Thymus (tissue), 11 donors: ENCODE measurements at regions not wholly inside any gene's neighbourhood (a gene's known extent, or its start where the extent isn't known, plus 50 kb on each side); places are given as distances from the start of the nearest gene placed in this dataset.
"Not testable (repeated sequence)": the region's sequence is repeated elsewhere in the genome, so short reads cannot be mapped to it uniquely, and the experiment has no call there.

Source experiments
- DNase-seq, 9 donors: peaks; one replicate each; pipeline ENCODE4 v3.0.0-alpha.2; 2013; ENCODE audit warnings: low spot score in 9 of 9, low read depth in 6 of 9, missing footprints in 1 of 9
- H3K27ac ChIP-seq, 2 donors: one replicate each; pipeline ENCODE4 v1.5.1; 2013; ENCODE audit warnings: control low read depth in 1 of 2, low read depth in 1 of 2, low read length in 1 of 2, mild to moderate bottlenecking in 1 of 2, moderate library complexity in 1 of 2
- H3K27me3 ChIP-seq, 2 donors: one replicate each; pipeline ENCODE4 v1.5.1; 2013; ENCODE audit warnings: low read length in 1 of 2; ENCODE audit not compliant: control insufficient read depth in 2 of 2, insufficient read depth in 1 of 2
- H3K36me3 ChIP-seq, 2 donors: one replicate each; pipeline ENCODE4 v1.5.1; 2013; ENCODE audit warnings: low read length in 1 of 2, mild to moderate bottlenecking in 1 of 2, moderate library complexity in 1 of 2; ENCODE audit not compliant: control insufficient read depth in 2 of 2, insufficient read depth in 2 of 2
- H3K4me1 ChIP-seq, 2 donors: one replicate each; pipeline ENCODE4 v1.5.1; 2013; ENCODE audit warnings: low read length in 2 of 2; ENCODE audit not compliant: control insufficient read depth in 2 of 2, insufficient read depth in 2 of 2
- H3K4me3 ChIP-seq, 2 donors: one replicate each; pipeline ENCODE4 v1.5.1; 2013; ENCODE audit warnings: low read length in 2 of 2, control low read depth in 1 of 2, mild to moderate bottlenecking in 1 of 2
- H3K9me3 ChIP-seq, 2 donors: one replicate each; pipeline ENCODE4 v1.5.1; 2013; ENCODE audit warnings: low read length in 1 of 2, mild to moderate bottlenecking in 1 of 2; ENCODE audit not compliant: control insufficient read depth in 2 of 2, insufficient read depth in 1 of 2
- WGBS: extraction: QIAGEN DNeasy Blood & Tissue Kit; methylation state at CpG from one replicate; pipeline ENCODE4 v1.1.7; 2013; 5-methylcytosine and 5-hydroxymethylcytosine counted together
- donor health status: healthy.

DNA sequence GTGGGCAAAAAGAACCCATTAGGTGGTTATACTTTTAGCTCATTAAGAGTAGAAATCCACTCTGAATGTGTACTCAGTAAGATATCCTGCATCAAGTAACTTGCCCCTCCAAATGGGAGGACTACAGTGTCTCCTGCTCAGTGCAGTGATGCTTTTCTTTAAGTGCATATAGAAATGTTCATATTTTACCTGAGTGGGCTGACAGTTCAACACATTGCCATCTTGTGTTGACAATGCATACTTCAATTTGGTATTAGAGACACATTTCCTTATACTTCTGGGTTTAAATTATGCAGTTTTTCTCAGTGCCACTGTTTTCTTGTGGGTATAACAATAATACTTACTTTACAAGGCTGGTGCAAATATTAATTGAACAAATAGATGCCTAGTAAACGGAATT lies 318.6 kb upstream of the TMPRSS15 start:
- H3K4me1 ChIP-seq = no peaks in the 10 kb centered on the region
- no peaks in the 10 kb centered on the region for H3K9me3 ChIP-seq
- no peaks in the 10 kb centered on the region for H3K36me3 ChIP-seq
- H3K27ac ChIP-seq = no peak overlapping the region
- no peak for DNase-seq
- H3K4me3 ChIP-seq = no peak overlapping the region
- H3K27me3 ChIP-seq = no peaks in the 10 kb centered on the region
- 91% methylated on average over 1 of the region's 1 CpG for WGBS

DNA sequence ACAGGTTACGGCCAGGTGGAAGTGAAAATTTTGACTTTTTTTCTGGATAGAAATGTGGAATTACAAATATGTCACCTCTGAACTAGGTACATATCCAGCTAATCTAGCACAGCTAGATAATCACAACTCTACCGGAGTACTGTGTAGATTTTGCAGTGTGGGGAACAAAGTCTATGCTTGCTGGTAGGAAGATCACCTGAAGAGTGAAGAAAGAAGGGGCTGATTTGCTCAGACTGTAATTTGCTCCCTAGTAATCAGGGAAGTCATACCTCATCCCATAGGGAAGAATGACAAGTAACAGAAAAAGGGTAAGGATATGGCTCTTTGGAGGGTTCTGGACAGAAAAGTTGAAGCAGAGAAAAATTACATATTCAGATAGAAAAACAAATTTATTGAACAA lies 319.6 kb upstream of the TMPRSS15 start:
- no peaks in the 10 kb centered on the region for H3K4me1 ChIP-seq
- no peak overlapping the region for H3K27ac ChIP-seq
- H3K9me3 ChIP-seq = no peaks in the 10 kb centered on the region
- DNase-seq = no peak
- H3K36me3 ChIP-seq = no peaks in the 10 kb centered on the region
- no peaks in the 10 kb centered on the region for H3K27me3 ChIP-seq
- H3K4me3 ChIP-seq = no peak overlapping the region
- WGBS = 95% methylated on average over 2 of the region's 2 CpGs

DNA sequence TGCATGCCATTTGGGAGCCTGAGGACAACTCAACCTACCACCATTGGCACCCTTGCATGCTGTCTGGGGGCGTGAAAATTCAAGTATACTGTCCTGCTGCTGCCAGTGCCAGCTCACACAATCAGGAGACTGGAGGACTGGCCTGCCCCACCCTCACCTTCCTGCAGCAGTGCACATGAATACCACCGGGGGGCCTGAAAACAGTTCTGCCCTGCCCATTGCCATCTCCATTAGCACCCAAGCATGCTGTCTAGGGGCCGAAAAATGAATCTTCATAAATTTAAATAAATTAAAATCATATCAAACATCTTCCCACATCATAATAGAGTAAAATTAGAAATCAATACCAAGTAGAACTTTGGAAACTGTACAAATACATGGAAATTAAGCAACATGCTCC lies 322.1 kb upstream of the TMPRSS15 start:
- Histone ChIP-seq H3K27ac (no peak overlapping the region), H3K27me3 (no peaks in the 10 kb centered on the region), H3K9me3 (no peaks in the 10 kb centered on the region), H3K4me3 (no peak overlapping the region), H3K4me1 (no peaks in the 10 kb centered on the region), H3K36me3 (no peaks in the 10 kb centered on the region)
- 77% methylated on average over 3 of the region's 3 CpGs for WGBS
- DNase-seq = no peak

DNA sequence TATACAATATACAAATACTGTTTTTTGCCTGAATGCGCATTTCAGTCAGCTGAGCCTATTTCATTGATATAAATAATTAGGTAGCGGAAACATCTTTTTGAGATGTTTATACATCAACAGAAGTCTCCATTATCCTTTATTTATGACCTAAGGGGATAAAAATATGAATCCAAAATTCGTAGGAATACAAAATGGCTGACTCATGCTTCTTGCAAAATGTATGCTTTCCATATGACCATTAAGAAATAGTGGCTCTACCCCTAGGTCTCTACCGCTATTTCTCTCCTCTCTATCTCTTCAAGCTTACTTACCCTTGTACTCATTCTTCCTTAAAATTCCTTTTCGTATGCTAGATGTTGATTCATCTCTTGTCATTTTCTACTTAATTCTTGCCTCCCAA lies 338.4 kb upstream of the TMPRSS15 start:
- Histone ChIP-seq H3K27me3 (no peaks in the 10 kb centered on the region), H3K4me3 (no peak overlapping the region), H3K36me3 (no peaks in the 10 kb centered on the region), H3K4me1 (no peaks in the 10 kb centered on the region), H3K9me3 (no peaks in the 10 kb centered on the region), H3K27ac (no peak overlapping the region)
- WGBS = 97% methylated on average over 5 of the region's 5 CpGs
- no peak for DNase-seq

DNA sequence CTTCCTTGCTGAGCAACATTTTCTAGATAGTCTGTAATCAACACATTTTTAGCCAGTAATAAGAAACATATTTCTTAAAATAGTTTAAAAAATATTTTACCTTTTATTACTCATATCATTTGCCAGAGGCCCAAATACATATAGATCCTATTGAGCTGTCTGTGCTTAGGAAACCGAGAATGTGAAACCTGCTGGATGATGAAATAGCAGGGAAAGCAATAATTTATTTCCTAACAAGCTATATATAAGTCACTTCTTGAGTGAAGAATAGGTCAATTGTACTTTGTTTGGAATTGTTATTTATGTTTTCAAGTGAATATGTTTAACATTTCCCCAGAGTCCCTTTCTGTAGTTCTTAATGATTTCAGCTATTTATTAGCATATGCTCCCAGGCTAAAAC lies 339.9 kb upstream of the TMPRSS15 start:
- peaks cover 0 to 2% of the 10 kb centered on the region in 2 donors for H3K9me3 ChIP-seq
- no peaks in the 10 kb centered on the region for H3K36me3 ChIP-seq
- DNase-seq = no peak
- no peaks in the 10 kb centered on the region for H3K27me3 ChIP-seq
- H3K4me1 ChIP-seq = no peaks in the 10 kb centered on the region
- 91% methylated on average over 1 of the region's 1 CpG for WGBS
- no peak overlapping the region for H3K4me3 ChIP-seq
- H3K27ac ChIP-seq = no peak overlapping the region

DNA sequence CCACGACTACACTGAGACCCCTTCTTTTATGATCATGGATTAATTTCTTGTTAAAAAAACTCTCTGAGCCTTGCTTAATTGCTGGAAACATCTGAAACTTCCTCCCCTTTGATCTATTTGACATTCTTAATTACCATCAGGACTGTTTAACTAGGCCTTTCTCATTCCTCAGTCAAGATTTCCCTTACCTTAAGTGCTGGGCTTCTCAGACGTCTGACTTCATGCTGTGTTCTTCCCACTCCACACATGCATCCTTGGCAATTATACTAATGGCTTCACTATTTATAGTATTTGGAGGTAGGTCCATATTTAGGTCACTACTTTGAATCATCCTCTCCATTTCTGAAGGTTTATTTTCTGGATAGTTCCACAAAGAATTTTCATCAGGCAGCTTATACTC lies 341.3 kb upstream of the TMPRSS15 start:
- Histone ChIP-seq H3K27me3 (no peaks in the 10 kb centered on the region), H3K9me3 (peaks cover 0 to 2% of the 10 kb centered on the region in 2 donors), H3K4me3 (no peak overlapping the region), H3K4me1 (no peaks in the 10 kb centered on the region), H3K36me3 (no peaks in the 10 kb centered on the region), H3K27ac (no peak overlapping the region)
- no peak for DNase-seq
- WGBS = 77% methylated on average over 2 of the region's 2 CpGs

DNA sequence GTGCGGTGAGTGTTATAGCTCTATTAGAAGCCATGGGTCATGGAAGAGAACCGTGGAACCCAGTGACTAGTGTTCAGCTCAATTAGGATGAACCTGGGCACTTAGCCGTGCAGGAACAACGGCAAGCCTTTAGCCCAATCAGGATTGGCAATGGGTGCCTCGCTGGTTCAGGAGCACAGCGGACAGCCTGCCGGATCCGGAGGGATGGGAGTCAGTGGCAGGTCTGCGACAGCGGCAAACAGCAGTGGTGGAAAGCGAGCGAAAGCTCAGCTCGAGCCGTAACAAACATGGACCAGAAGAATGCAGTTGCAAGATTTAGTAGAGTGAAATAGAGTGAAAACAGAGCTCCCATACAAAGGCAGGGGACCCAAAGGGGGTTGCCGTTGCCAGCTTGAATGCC lies 349.3 kb upstream of the TMPRSS15 start:
- not testable (repeated sequence) for H3K9me3 ChIP-seq, DNase-seq, H3K27me3 ChIP-seq, H3K36me3 ChIP-seq, H3K4me3 ChIP-seq, H3K4me1 ChIP-seq, H3K27ac ChIP-seq
- WGBS = 96% methylated on average over 15 of the region's 15 CpGs

DNA sequence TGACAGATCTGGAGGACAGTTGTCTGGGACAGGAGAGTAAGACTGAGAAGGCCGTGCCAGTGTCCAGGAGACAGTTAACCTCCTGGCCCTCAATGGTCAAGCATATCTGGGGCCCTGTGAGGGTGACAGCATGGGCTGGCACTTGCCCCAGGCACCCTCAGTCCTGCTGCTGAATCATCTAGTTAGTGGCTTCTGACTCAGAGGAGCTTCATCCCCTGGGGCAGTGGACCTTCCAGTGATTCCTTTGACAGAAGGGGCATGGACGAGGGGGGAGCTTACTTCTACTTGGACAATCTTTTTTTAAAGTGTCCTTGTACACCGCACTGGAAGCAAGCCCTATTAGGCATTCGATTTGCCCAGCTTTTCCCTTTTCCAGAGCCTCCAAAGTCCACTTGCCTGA lies 352.7 kb upstream of the TMPRSS15 start:
- H3K36me3 ChIP-seq, H3K27ac ChIP-seq, H3K4me3 ChIP-seq, H3K9me3 ChIP-seq, DNase-seq, H3K27me3 ChIP-seq, H3K4me1 ChIP-seq: not testable (repeated sequence)
- 73% methylated on average over 4 of the region's 4 CpGs for WGBS

DNA sequence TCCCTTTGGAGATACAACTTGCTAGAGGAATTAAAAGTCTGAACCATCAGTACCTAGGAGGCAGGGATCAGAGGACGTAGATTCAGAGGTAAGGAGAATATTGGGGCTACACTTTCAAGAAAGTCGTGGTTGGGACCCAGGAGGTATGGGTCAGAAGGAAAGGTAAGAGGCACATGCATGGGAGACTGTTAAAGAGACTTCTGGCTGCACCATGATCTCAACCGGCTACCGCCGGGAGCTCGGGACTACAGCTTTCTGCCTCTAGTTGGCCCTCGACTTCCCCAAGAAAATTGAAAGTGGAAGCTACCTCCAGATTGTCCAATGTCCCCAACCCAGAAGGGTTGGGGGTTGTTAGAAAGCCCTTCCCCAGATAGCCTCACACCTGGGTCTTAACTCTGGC lies 355.7 kb upstream of the TMPRSS15 start:
- Histone ChIP-seq H3K4me1 (no peaks in the 10 kb centered on the region), H3K27me3 (no peaks in the 10 kb centered on the region), H3K27ac (no peak overlapping the region), H3K36me3 (no peaks in the 10 kb centered on the region), H3K9me3 (peaks cover 0 to 3% of the 10 kb centered on the region in 2 donors), H3K4me3 (no peak overlapping the region)
- DNase-seq = no peak
- 91% methylated on average over 7 of the region's 7 CpGs for WGBS

DNA sequence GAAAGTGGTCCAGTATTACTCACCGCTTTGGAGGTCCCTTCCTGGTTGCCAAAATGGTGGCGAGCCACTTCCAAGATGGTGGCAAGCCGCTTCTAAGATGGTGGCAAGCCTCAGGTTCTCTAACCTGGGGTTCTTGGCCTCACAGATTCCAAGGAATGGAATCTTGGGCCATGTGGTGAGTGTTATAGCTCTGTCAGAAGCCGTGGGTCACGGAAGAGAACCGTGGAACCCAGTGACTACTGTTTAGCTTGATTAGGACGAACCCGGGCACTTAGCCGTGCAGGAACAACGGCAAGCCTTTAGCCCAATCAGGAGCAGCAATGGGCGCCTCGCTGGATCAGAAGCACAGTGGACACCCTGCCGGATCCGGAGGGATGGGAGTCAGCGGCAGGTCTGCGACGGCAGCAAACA lies 356.2 kb upstream of the TMPRSS15 start:
- H3K27ac ChIP-seq = no peak overlapping the region
- DNase-seq = no peak
- no peaks in the 10 kb centered on the region for H3K4me1 ChIP-seq
- 97% methylated on average over 17 of the region's 17 CpGs for WGBS
- no peaks in the 10 kb centered on the region for H3K27me3 ChIP-seq
- no peak overlapping the region for H3K4me3 ChIP-seq
- no peaks in the 10 kb centered on the region for H3K36me3 ChIP-seq
- peaks cover 0 to 3% of the 10 kb centered on the region in 2 donors for H3K9me3 ChIP-seq
